ENCODE measurements at regions not wholly inside any gene's neighbourhood (a gene's known extent, or its start where the extent isn't known, plus 50 kb on each side); places are given as distances from the start of the nearest gene placed in this dataset.
A peak's percentile ranks its signal among the peaks of the same experiment; 100 is the strongest.

- Histone ChIP-seq H3K9me3 (ENCODE audit: insufficient read depth, low read length) (no peaks in the 10 kb centered on the region), H3K4me3 (ENCODE audit: insufficient read length, low read depth) (no peak overlapping the region), H3K27me3 (ENCODE audit: insufficient read depth, insufficient read length) (no peaks in the 10 kb centered on the region), H3K36me3 (ENCODE audit: insufficient read depth, insufficient read length, low read length) (peaks cover 13% of the 10 kb centered on the region), H3K9ac (ENCODE audit: insufficient read length, low read depth) (no peak overlapping the region), H3K4me1 (ENCODE audit: insufficient read depth, insufficient read length) (no peaks in the 10 kb centered on the region)
- no peak for TF ChIP-seq SUZ12 (IDR thresholded peaks at IDR 0.05; ENCODE audit: extremely low read depth, insufficient read depth, insufficient read length)
- no peak for TF ChIP-seq YY1 (IDR thresholded peaks at IDR 0.05; ENCODE audit: insufficient read depth, insufficient read length)
- no peak for TF ChIP-seq ZNF274 (IDR thresholded peaks at IDR 0.05; ENCODE audit: low read depth, low read length)
- DNase-seq (ENCODE audit: low read depth, low spot score): no peak
Observed at GRCh38 chr6:71396410-71396801, 107.8 kb downstream of the OGFRL1 start.

DNA sequence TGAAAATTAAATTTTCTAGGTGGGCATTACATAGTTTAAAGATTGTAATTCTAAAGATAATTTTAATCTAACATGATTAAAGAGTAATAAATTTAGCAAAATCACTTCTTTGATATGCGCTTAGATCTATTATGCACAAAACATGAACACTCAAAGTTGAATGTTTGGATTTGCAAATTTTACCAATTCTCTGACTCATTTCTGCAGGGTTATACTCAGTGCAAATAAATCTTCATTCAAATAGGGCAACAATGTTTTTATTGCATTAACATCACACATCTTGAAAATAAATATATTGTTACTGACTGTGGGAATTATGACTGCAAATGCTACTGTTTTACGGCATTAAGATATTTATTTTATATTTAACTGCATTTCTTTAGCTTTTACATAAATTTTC, 110.7 kb downstream of the OGFRL1 start:
- H3K27me3 ChIP-seq (ENCODE audit: insufficient read depth, insufficient read length): no peaks in the 10 kb centered on the region
- no peak overlapping the region for H3K9ac ChIP-seq (ENCODE audit: insufficient read length, low read depth)
- DNase-seq (ENCODE audit: low read depth, low spot score): no peak
- peaks cover 13% of the 10 kb centered on the region for H3K36me3 ChIP-seq (ENCODE audit: insufficient read depth, insufficient read length, low read length)
- no peak overlapping the region for H3K4me3 ChIP-seq (ENCODE audit: insufficient read length, low read depth)
- H3K9me3 ChIP-seq (ENCODE audit: insufficient read depth, low read length): no peaks in the 10 kb centered on the region
- no peaks in the 10 kb centered on the region for H3K4me1 ChIP-seq (ENCODE audit: insufficient read depth, insufficient read length)
- TF ChIP-seq ZNF274 (IDR thresholded peaks at IDR 0.05; ENCODE audit: low read depth, low read length) (no peak), YY1 (IDR thresholded peaks at IDR 0.05; ENCODE audit: insufficient read depth, insufficient read length) (no peak), SUZ12 (IDR thresholded peaks at IDR 0.05; ENCODE audit: extremely low read depth, insufficient read depth, insufficient read length) (no peak)

DNA sequence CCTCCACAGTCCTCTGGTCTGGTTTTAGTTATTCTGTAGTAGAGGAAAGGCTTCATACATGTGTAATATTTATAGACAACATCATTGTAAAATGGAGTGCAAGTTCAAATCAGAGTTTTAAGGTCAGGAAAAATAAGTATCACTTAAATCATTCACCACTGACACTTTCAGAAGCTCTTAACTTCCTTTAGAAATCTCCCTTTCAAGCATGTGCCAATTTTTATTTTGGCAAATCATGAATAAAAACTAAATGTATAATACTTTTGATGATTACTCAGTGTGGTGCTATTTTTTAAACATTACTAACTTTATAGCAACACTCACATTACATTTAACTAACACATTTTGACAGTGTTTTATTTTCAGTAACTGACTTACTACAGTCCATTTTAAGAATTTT, 112.2 kb downstream of the OGFRL1 start:
- Histone ChIP-seq H3K9me3 (ENCODE audit: insufficient read depth, low read length) (no peaks in the 10 kb centered on the region), H3K4me3 (ENCODE audit: insufficient read length, low read depth) (no peak overlapping the region), H3K4me1 (ENCODE audit: insufficient read depth, insufficient read length) (no peaks in the 10 kb centered on the region), H3K9ac (ENCODE audit: insufficient read length, low read depth) (no peak overlapping the region), H3K27me3 (ENCODE audit: insufficient read depth, insufficient read length) (no peaks in the 10 kb centered on the region), H3K36me3 (ENCODE audit: insufficient read depth, insufficient read length, low read length) (peaks cover 13% of the 10 kb centered on the region)
- TF ChIP-seq SUZ12 (IDR thresholded peaks at IDR 0.05; ENCODE audit: extremely low read depth, insufficient read depth, insufficient read length) (no peak), ZNF274 (IDR thresholded peaks at IDR 0.05; ENCODE audit: low read depth, low read length) (no peak), YY1 (IDR thresholded peaks at IDR 0.05; ENCODE audit: insufficient read depth, insufficient read length) (no peak)
- DNase-seq (ENCODE audit: low read depth, low spot score): no peak

DNA sequence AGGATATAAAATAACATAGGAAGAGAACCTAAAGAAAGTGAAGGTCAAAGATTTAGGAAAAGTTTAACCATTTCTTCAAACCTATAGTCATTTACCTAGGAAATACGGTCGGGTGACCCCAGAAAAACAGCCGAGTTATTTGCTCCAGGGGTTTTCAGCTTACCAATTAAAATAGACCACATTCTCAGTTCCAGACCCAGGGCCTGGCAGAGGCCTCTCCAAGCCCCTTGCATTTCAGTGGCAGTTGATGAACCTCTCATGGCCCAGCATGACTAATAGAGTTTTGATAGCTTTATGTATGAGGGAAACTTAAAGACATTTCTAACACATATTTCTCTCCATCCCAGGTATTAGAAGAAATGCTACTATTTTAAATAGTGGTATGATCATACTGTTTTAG, 113.5 kb downstream of the OGFRL1 start:
- Histone ChIP-seq H3K9ac (ENCODE audit: insufficient read length, low read depth) (no peak overlapping the region), H3K4me3 (ENCODE audit: insufficient read length, low read depth) (no peak overlapping the region), H3K9me3 (ENCODE audit: insufficient read depth, low read length) (no peaks in the 10 kb centered on the region), H3K36me3 (ENCODE audit: insufficient read depth, insufficient read length, low read length) (peaks cover 10% of the 10 kb centered on the region), H3K27me3 (ENCODE audit: insufficient read depth, insufficient read length) (no peaks in the 10 kb centered on the region), H3K4me1 (ENCODE audit: insufficient read depth, insufficient read length) (no peaks in the 10 kb centered on the region)
- DNase-seq (ENCODE audit: low read depth, low spot score): no peak
- no peak for TF ChIP-seq ZNF274 (IDR thresholded peaks at IDR 0.05; ENCODE audit: low read depth, low read length)
- TF ChIP-seq YY1 (IDR thresholded peaks at IDR 0.05; ENCODE audit: insufficient read depth, insufficient read length): no peak
- TF ChIP-seq SUZ12 (IDR thresholded peaks at IDR 0.05; ENCODE audit: extremely low read depth, insufficient read depth, insufficient read length): no peak

DNA sequence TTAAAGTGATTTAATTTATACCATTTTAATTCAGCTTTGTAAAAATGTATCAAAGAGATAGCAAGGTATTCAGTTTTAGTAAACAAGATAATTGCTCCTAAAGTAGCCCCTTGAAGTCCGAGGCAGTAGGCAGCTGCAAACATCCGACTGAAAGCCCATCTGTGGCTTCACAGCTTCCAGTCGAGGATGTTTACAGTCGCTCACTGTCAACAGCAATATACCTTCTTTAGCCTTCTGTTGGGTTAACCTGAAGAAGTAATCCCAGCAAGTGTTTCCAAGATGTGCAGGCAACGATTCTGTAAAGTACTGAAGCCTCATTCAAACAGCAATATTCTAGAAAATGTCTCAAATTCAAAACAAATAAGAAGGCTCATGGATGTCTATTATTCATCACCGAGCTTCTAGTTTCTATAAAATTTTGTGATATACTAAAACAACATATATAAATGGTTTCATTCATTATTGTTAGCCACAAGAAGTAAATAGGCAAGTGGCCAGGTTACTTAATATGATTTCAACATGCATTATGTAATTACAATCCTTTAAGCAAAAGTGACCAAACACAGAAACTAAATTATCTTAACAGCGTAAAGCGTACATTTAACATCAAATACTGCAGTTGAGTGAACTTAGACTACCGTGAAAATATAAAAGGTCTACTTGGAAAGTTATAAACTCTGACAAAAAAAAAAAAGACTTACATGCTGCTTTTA, 115.0 kb downstream of the OGFRL1 start:
- TF ChIP-seq SUZ12 (IDR thresholded peaks at IDR 0.05; ENCODE audit: extremely low read depth, insufficient read depth, insufficient read length) (no peak), YY1 (IDR thresholded peaks at IDR 0.05; ENCODE audit: insufficient read depth, insufficient read length) (no peak), ZNF274 (IDR thresholded peaks at IDR 0.05; ENCODE audit: low read depth, low read length) (no peak)
- DNase-seq (ENCODE audit: low read depth, low spot score): no peak

DNA sequence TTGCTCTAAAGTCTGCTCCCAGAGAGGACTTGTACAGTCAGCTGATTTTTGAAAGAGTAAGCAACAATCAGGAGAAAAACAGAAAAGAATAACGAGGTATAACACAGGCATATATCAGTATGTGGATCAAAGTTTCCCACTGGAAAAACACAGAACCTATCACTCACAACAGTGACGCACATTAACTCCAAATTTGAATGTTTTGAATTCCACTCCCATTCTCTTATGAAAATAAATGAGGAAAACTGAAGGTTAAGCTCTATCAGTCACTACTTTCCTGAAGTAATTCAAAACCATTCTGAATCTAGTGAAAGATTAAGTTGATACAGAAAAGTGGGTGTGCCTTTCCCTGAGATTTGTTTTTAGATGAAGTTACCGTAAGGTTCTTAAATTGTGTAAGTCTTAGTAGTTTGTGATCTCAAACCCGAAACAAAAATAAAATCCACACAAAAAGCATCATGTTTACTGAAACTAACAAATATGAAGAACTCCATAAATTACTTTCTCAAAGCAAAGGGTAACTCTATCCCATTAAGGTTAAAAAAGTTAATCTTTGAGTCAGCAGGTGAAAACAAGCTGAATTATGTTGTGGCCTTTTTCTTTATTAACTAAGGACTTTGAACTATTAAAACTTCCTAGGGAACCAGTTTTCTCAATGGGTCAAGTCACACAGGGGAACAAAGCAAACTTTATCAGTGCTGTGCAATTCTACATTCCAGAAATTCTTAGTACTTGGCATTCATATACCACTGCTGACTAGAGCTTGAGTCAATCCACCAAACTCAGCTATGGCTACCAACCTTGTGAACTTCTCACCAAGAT, 115.7 kb downstream of the OGFRL1 start:
- no peaks in the 10 kb centered on the region for H3K9me3 ChIP-seq (ENCODE audit: insufficient read depth, low read length)
- H3K4me1 ChIP-seq (ENCODE audit: insufficient read depth, insufficient read length): no peaks in the 10 kb centered on the region
- no peak overlapping the region for H3K9ac ChIP-seq (ENCODE audit: insufficient read length, low read depth)
- H3K36me3 ChIP-seq (ENCODE audit: insufficient read depth, insufficient read length, low read length): peaks cover 5% of the 10 kb centered on the region
- no peak overlapping the region for H3K4me3 ChIP-seq (ENCODE audit: insufficient read length, low read depth)
- TF ChIP-seq YY1 (IDR thresholded peaks at IDR 0.05; ENCODE audit: insufficient read depth, insufficient read length): no peak
- TF ChIP-seq SUZ12 (IDR thresholded peaks at IDR 0.05; ENCODE audit: extremely low read depth, insufficient read depth, insufficient read length): no peak
- TF ChIP-seq ZNF274 (IDR thresholded peaks at IDR 0.05; ENCODE audit: low read depth, low read length): no peak
- no peaks in the 10 kb centered on the region for H3K27me3 ChIP-seq (ENCODE audit: insufficient read depth, insufficient read length)
- peak; percentile 9 for DNase-seq (ENCODE audit: low read depth, low spot score)

More for the DNA sequence above, 115.0 kb downstream of the OGFRL1 start:
- Histone ChIP-seq H3K27me3 (ENCODE audit: insufficient read depth, insufficient read length) (no peaks in the 10 kb centered on the region), H3K9ac (ENCODE audit: insufficient read length, low read depth) (no peak overlapping the region), H3K36me3 (ENCODE audit: insufficient read depth, insufficient read length, low read length) (peaks cover 3% of the 10 kb centered on the region), H3K4me3 (ENCODE audit: insufficient read length, low read depth) (no peak overlapping the region), H3K9me3 (ENCODE audit: insufficient read depth, low read length) (no peaks in the 10 kb centered on the region), H3K4me1 (ENCODE audit: insufficient read depth, insufficient read length) (no peaks in the 10 kb centered on the region)

- TF ChIP-seq YY1 (IDR thresholded peaks at IDR 0.05; ENCODE audit: insufficient read depth, insufficient read length) (no peak), ZNF274 (IDR thresholded peaks at IDR 0.05; ENCODE audit: low read depth, low read length) (no peak), SUZ12 (IDR thresholded peaks at IDR 0.05; ENCODE audit: extremely low read depth, insufficient read depth, insufficient read length) (no peak)
- H3K36me3 ChIP-seq (ENCODE audit: insufficient read depth, insufficient read length, low read length): peaks cover 8% of the 10 kb centered on the region
- no peaks in the 10 kb centered on the region for H3K4me1 ChIP-seq (ENCODE audit: insufficient read depth, insufficient read length)
- no peaks in the 10 kb centered on the region for H3K27me3 ChIP-seq (ENCODE audit: insufficient read depth, insufficient read length)
- DNase-seq (ENCODE audit: low read depth, low spot score): no peak
- no peaks in the 10 kb centered on the region for H3K9me3 ChIP-seq (ENCODE audit: insufficient read depth, low read length)
- no peak overlapping the region for H3K4me3 ChIP-seq (ENCODE audit: insufficient read length, low read depth)
- H3K9ac ChIP-seq (ENCODE audit: insufficient read length, low read depth): no peak overlapping the region
Observed at GRCh38 chr6:71404967-71405278, 116.3 kb downstream of the OGFRL1 start.

Data from NT2/D1 (cell line).